Psoas muscle (tissue), 7 donors: ENCODE measurements at regions not wholly inside any gene's neighbourhood (a gene's known extent, or its start where the extent isn't known, plus 50 kb on each side); places are given as distances from the start of the nearest gene placed in this dataset.

Experiments
- ATAC-seq, 4 donors: fragments of 200-7000 bp; cut with Tn5 transposase; one replicate each; pipeline ENCODE4 v1.9.1; 2020; ENCODE audit warnings: moderate library complexity in 3 of 4, mild to moderate bottlenecking in 2 of 4
- DNase-seq, 2 donors: peaks; one replicate each; pipeline ENCODE4 v3.0.0-alpha.2; 2020
- H3K27ac ChIP-seq: fragments of 200-600 bp; one replicate; pipeline ENCODE4 v1.8.0; 2022
- H3K27me3 ChIP-seq, 3 donors: fragments of 200-600 bp in 1 of 3; one replicate each; pipeline versions ENCODE4 v1.6.1 to v1.8.0; 2013 to 2022; ENCODE audit warnings: low read length in 2 of 3, mild to moderate bottlenecking in 2 of 3, moderate library complexity in 1 of 3; ENCODE audit not compliant: insufficient read depth in 3 of 3
- H3K36me3 ChIP-seq, 2 donors: fragments of 200-600 bp in 1 of 2; one replicate each; pipeline versions ENCODE4 v1.6.1 to v1.8.0; 2013 to 2022; ENCODE audit warnings: low read depth in 1 of 2, mild to moderate bottlenecking in 1 of 2, moderate library complexity in 1 of 2; ENCODE audit not compliant: insufficient read depth in 1 of 2
- H3K4me1 ChIP-seq: fragments of 200-600 bp; one replicate; pipeline ENCODE4 v1.8.0; 2022
- H3K4me3 ChIP-seq: fragments of 200-600 bp; one replicate; pipeline ENCODE4 v1.8.0; 2022; ENCODE audit warnings: mild to moderate bottlenecking
- H3K9me3 ChIP-seq: fragments of 200-600 bp; one replicate; pipeline ENCODE4 v1.8.0; 2022
- WGBS, 3 donors: extraction: QIAGEN DNeasy Blood & Tissue Kit; methylation state at CpG; one replicate each; pipeline versions ENCODE4 v1.1.6 to v1.1.7; 2013; 5-methylcytosine and 5-hydroxymethylcytosine counted together
- intact Hi-C, 2 donors: fragments of 100-400 bp; cut with DNase I; formaldehyde crosslinking; loops; one replicate each; pipeline versions ENCODE4 v1.11.0 to v1.14.2; 2022
- TF ChIP-seq, protein P1 (sequence below): fragments of 200-600 bp; IDR thresholded peaks from one replicate; pipeline ENCODE4 v1.8.0; 2022; ENCODE audit warnings: antibody characterized with exemption
- donor health status: healthy with polysubstance abuse.
- donor health status: DM: no; HTN: no; CAD: no; lungs with moderate emphysema.
- donor health status: Bipolar disorder and iron deficiency.
- donor health status: healthy.
- donor health status: DM: yes; HTN: yes; CAD: no.
- donor health status: DM: no; HTN: no; CAD: no.
- donor health status: DM: yes; HTN: yes; CAD: no.

DNA sequence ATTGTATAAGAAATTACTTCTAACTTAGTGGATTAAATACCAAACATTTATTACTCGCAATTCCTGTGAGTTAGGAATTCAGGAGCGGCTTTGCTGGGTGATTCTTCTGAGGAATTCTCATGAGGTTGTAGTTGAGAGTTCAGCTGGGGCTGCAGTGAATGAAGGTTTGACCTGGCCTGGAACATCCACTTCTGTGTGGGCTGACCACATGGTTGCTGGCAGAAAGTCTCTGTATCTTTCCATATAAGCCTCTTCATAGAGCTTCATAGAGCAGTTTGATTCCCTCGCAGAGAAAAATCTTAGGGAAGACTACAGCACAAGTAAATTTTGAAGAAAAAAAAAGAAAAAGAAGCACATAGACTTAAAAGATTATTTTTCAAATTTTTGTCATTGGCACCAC is 339.7 kb upstream of the NWD2 start:
- Histone ChIP-seq H3K27ac (no peak overlapping the region), H3K27me3 (no peaks in the 10 kb centered on the region), H3K4me3 (no peak overlapping the region), H3K9me3 (no peaks in the 10 kb centered on the region), H3K36me3 (no peaks in the 10 kb centered on the region), H3K4me1 (no peaks in the 10 kb centered on the region)
- intact Hi-C loops, result no loop called here
- no peak for DNase-seq
- no peak for ATAC-seq
- WGBS, 3 donors, result 81 to 83% (median 81%) methylated on average over 3 of the region's 3 CpGs
- TF ChIP-seq, protein P1, sequence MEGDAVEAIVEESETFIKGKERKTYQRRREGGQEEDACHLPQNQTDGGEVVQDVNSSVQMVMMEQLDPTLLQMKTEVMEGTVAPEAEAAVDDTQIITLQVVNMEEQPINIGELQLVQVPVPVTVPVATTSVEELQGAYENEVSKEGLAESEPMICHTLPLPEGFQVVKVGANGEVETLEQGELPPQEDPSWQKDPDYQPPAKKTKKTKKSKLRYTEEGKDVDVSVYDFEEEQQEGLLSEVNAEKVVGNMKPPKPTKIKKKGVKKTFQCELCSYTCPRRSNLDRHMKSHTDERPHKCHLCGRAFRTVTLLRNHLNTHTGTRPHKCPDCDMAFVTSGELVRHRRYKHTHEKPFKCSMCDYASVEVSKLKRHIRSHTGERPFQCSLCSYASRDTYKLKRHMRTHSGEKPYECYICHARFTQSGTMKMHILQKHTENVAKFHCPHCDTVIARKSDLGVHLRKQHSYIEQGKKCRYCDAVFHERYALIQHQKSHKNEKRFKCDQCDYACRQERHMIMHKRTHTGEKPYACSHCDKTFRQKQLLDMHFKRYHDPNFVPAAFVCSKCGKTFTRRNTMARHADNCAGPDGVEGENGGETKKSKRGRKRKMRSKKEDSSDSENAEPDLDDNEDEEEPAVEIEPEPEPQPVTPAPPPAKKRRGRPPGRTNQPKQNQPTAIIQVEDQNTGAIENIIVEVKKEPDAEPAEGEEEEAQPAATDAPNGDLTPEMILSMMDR, result no peak

- WGBS, 3 donors, result 33 to 38% (median 35%) methylated on average over 5 of the region's 5 CpGs
- H3K9me3 ChIP-seq, result no peaks in the 10 kb centered on the region
- DNase-seq (no peak), ATAC-seq (no peak)
- H3K36me3 ChIP-seq, result no peaks in the 10 kb centered on the region
- TF ChIP-seq, protein P1, result no peak
- no peaks in the 10 kb centered on the region for H3K27me3 ChIP-seq
- H3K4me3 ChIP-seq, result no peak overlapping the region
- H3K4me1 ChIP-seq, result no peaks in the 10 kb centered on the region
- intact Hi-C loops, result no loop called here
- no peak overlapping the region for H3K27ac ChIP-seq
Measured at GRCh38 chr4:36914106-36914505, 330.4 kb upstream of the NWD2 start.

- Histone ChIP-seq H3K27ac (no peak overlapping the region), H3K9me3 (no peaks in the 10 kb centered on the region), H3K4me3 (no peak overlapping the region), H3K4me1 (no peaks in the 10 kb centered on the region), H3K36me3 (no peaks in the 10 kb centered on the region), H3K27me3 (no peaks in the 10 kb centered on the region)
- TF ChIP-seq, protein P1, result no peak
- no peak for DNase-seq
- no peak for ATAC-seq
- 58 to 69% (median 60%) methylated on average over 2 of the region's 2 CpGs for WGBS, 3 donors
- intact Hi-C loops, result no loop called here
Measured at GRCh38 chr4:36915717-36916116, 328.8 kb upstream of the NWD2 start.

DNA sequence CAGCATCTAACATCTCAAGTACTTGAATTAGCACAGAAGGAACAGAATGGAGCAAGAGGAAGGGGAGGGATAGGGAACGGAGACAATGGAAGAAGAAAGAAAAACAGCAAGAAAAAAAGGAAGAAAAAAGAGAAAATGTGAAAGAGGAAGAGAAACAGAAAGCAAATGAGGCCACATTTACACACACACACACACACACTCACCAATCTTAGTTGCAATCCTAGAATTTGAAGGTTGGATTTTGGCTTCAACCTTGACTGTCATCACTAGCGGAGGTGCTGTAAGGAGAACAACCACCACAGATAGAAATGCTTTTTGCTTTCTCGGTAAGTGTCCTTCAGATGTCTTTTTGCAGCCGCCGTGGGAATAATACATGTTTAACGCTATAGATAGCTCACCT is 327.1 kb upstream of the NWD2 start:
- Histone ChIP-seq H3K9me3 (no peaks in the 10 kb centered on the region), H3K36me3 (no peaks in the 10 kb centered on the region), H3K27ac (no peak overlapping the region), H3K27me3 (no peaks in the 10 kb centered on the region), H3K4me1 (no peaks in the 10 kb centered on the region), H3K4me3 (no peak overlapping the region)
- 79 to 90% (median 85%) methylated on average over 6 of the region's 6 CpGs for WGBS, 3 donors
- ATAC-seq, result no peak
- DNase-seq, result no peak
- TF ChIP-seq, protein P1, result no peak
- intact Hi-C loops, result no loop called here

DNA sequence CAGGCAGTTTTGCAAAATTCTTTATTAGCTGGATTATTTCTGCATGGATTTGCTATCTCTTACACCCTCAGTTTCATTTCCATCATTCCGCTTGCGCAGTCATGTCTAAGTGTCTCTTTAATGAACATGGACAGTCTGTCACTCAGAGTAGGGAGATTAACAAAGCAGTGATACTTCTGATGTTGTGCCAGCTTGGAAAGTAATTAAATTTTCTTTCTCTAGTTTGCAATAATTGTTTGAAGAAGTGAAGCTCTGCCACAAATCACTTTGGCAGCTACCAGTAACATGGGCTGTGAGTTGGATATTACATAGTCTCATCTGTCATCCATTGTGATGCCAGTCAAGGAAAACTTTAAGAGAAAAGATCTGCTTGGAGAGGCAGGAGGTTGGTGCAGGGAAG is 324.8 kb upstream of the NWD2 start:
- Histone ChIP-seq H3K4me3 (no peak overlapping the region), H3K27ac (no peak overlapping the region), H3K9me3 (no peaks in the 10 kb centered on the region), H3K27me3 (no peaks in the 10 kb centered on the region), H3K36me3 (no peaks in the 10 kb centered on the region), H3K4me1 (no peaks in the 10 kb centered on the region)
- no peak for ATAC-seq
- intact Hi-C loops, result no loop called here
- no peak for DNase-seq
- TF ChIP-seq, protein P1, result no peak
- WGBS, 3 donors, result 70 to 98% (median 96%) methylated on average over 2 of the region's 2 CpGs
